HEK293 (cell line): ENCODE measurements at regions not wholly inside any gene's neighbourhood (a gene's known extent, or its start where the extent isn't known, plus 50 kb on each side); places are given as distances from the start of the nearest gene placed in this dataset.

Experiments
- ATF2 ChIP-seq: fragments of 450-650 bp; formaldehyde crosslinking; IDR thresholded peaks from 2 replicates; pipeline ENCODE4 v1.5.1; 2016; ENCODE audit warnings: missing biosample characterization, missing genetic modification characterization, low read depth
- CTCF ChIP-seq: fragments of 450-650 bp; formaldehyde crosslinking; IDR thresholded peaks from 2 replicates; pipeline ENCODE4 v1.5.1; 2016; ENCODE audit warnings: missing biosample characterization, missing genetic modification characterization
- HOXA7 ChIP-seq: sonication (generic); formaldehyde crosslinking; IDR thresholded peaks from 2 replicates; pipeline ENCODE4 v1.8.1; 2022; ENCODE audit warnings: missing genetic modification reagents, borderline replicate concordance
- KLF7 ChIP-seq: fragments of 450-650 bp; formaldehyde crosslinking; IDR thresholded peaks from 2 replicates; pipeline ENCODE4 v1.5.1; 2016; ENCODE audit warnings: missing biosample characterization, missing genetic modification characterization, borderline replicate concordance
- SCRT1 ChIP-seq: fragments of 450-650 bp; formaldehyde crosslinking; IDR thresholded peaks from 2 replicates; pipeline ENCODE4 v1.5.1; 2016; ENCODE audit warnings: missing biosample characterization, missing genetic modification characterization, borderline replicate concordance
- SP2 ChIP-seq: fragments of 450-650 bp; formaldehyde crosslinking; IDR thresholded peaks from 2 replicates; pipeline ENCODE4 v1.5.1; 2016; ENCODE audit warnings: missing biosample characterization, missing genetic modification characterization
- TCF7L2 ChIP-seq: IDR thresholded peaks from 2 replicates; pipeline ENCODE4 v1.6.1; 2011; ENCODE audit warnings: low read depth, mild to moderate bottlenecking, inconsistent platforms, low read length, moderate library complexity, borderline replicate concordance
- YY1 ChIP-seq: fragments of 450-650 bp; formaldehyde crosslinking; IDR thresholded peaks from 2 replicates; pipeline ENCODE4 v1.5.1; 2018; ENCODE audit warnings: missing biosample characterization, missing genetic modification characterization
- ZFP41 ChIP-seq: fragments of 450-650 bp; formaldehyde crosslinking; IDR thresholded peaks from 2 replicates; pipeline ENCODE4 v1.5.1; 2016; ENCODE audit warnings: missing biosample characterization, missing genetic modification characterization, borderline replicate concordance
- ZNF26 ChIP-seq: fragments of 450-650 bp; formaldehyde crosslinking; IDR thresholded peaks from 2 replicates; pipeline ENCODE4 v1.5.1; 2016; ENCODE audit warnings: missing biosample characterization, missing genetic modification characterization
- ZNF350 ChIP-seq: fragments of 450-650 bp; formaldehyde crosslinking; IDR thresholded peaks from 2 replicates; pipeline ENCODE4 v1.5.0; 2017; ENCODE audit warnings: missing biosample characterization, mild to moderate bottlenecking, missing genetic modification characterization
- ZNF362 ChIP-seq: fragments of 450-650 bp; formaldehyde crosslinking; IDR thresholded peaks from 2 replicates; pipeline ENCODE4 v1.5.1; 2016; ENCODE audit warnings: missing biosample characterization, missing genetic modification characterization
- ZNF571 ChIP-seq: fragments of 450-650 bp; formaldehyde crosslinking; IDR thresholded peaks from 2 replicates; pipeline ENCODE4 v1.5.0; 2017; ENCODE audit warnings: missing biosample characterization, missing genetic modification characterization
- ZSCAN16 ChIP-seq: fragments of 450-650 bp; formaldehyde crosslinking; IDR thresholded peaks from 2 replicates; pipeline ENCODE4 v1.5.1; 2016; ENCODE audit warnings: missing biosample characterization, missing genetic modification characterization

- no peak for TF ChIP-seq ATF2 (tag by site-specific recombination)
- no peak for TF ChIP-seq ZFP41 (tag by site-specific recombination)
- TF ChIP-seq ZNF350 (tag by site-specific recombination), result no peak
- TF ChIP-seq KLF7 (tag by site-specific recombination), result no peak
- no peak for TF ChIP-seq YY1 (tag by site-specific recombination)
- TF ChIP-seq SCRT1, result no peak
- TF ChIP-seq CTCF (tag by site-specific recombination), result no peak
- TF ChIP-seq ZSCAN16 (tag by site-specific recombination), result no peak
- TF ChIP-seq ZNF26 (tag by site-specific recombination), result no peak
- no peak for TF ChIP-seq ZNF571
- no peak for TF ChIP-seq HOXA7 (CRISPR knock-in tag)
- no peak for TF ChIP-seq SP2
- 0 out of 2 replicates have a peak, but pooled peaks have one; percentile 17 for TF ChIP-seq ZNF362 (tag by site-specific recombination)
- no peak for TF ChIP-seq TCF7L2
Observed at GRCh38 chr1:87939444-87939843, 610.8 kb downstream of the LMO4 start.
